Glomerular visceral epithelial cell (primary cell): ENCODE measurements at regions not wholly inside any gene's neighbourhood (a gene's known extent, or its start where the extent isn't known, plus 50 kb on each side); places are given as distances from the start of the nearest gene placed in this dataset.
"Not testable (repeated sequence)": the region's sequence is repeated elsewhere in the genome, so short reads cannot be mapped to it uniquely, and the experiment has no call there.

Experiments used
- DNase-seq: peaks from one replicate; pipeline ENCODE4 v3.0.0-alpha.2; 2016; ENCODE audit errors: extremely low spot score

DNA sequence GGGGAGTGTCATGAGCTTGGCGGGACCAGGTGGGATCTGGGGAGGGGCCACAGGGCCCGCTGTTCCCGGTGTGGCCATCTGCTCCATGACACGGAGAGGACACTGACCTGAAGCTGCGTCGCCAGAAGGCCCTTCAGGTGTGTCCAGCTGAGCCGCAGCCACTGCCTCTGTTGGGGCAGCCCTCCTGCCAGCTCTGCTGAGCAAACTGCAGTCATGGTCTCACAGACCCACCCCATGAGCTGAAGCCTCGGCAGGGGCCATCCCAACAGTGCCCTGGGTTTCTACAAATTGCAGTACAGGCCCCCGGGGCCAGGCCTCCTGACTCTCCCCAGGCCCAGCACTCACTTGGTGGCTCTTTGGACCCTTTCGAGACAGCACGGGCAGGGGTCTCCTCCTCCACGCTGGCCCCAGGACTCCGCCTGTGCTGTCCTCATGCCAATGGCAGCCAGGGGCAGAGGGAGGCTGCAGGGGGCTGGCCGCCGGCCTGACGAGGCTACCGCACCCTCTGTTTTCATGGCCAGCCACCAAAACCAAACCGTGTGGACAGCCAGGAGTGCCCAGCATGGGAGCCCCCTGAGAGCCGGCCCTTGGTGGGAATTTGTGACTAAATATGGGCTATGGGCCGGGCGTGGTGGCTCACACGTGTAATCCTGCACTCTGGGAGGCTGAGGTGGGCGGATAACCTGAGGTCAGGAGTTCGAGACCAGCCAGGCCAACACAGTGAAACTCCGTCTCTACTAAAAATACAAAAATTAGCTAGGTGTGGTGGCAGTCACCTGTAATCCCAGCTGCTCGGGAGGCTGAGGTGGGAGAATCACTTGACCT lies 175.2 kb upstream of the SALL3 start:
- DNase-seq = no peak

DNA sequence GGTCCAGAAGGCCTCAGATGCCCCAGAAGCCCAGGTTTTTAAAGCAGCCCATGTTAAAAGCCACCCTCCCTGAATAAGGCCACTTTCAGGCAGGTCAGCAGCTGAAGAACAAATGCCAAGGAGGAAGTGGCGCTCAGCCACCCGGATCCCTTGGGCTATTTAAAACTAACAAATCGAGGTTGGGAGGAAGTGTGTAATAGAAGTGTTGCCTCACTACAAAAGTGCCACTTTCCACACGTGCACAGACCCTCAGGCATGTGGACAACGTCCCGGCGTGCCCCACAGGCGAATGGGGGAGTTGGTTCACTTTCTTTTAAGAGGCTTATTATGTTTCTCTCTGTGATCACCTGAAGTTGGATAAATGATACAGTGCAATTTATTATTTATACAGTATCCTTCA lies 173.8 kb upstream of the SALL3 start:
- no peak for DNase-seq

DNA sequence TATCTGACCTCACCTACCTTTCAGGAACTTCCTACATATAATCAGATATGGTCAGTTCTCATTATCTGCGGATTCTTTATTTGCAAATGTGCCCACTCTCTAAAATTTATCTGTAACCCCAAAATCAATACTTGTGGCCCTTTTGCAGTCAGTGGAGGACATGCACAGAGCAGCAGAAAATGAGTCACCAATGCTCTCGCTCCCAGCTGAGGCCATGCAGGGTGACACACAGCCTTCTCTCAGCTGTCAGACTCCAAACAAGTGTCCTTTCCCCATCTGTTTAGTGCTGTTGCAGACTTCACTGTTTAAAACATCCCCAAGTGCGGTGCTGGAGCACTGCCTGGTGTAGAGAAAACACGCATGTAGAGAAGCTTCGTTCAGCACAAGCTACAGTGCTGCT lies 171.9 kb upstream of the SALL3 start:
- no peak for DNase-seq

GRCh38 chr18:78809845-78810244 lies 169.8 kb upstream of the SALL3 start:
- DNase-seq = no peak

GRCh38 chr18:78810706-78811105 lies 168.9 kb upstream of the SALL3 start:
- DNase-seq = no peak

DNA sequence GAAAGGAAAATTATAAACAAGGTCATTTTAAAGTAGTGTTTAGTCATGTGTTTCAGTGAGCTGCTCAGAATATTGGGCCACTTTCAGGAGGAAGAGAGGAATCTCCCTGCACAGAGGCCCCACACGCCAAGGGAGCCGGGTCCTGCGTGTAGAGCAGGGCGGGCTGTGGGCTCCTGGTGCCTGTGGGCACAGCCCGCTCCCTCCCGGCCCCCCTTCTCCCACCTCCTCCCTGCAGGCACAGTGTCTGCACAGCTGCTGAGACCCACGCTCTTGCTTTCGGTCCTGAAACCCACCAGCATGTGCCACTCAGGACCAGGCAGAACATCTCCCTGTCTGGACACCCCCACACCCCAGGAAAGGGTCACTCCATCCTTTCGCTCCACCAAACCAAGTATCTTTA lies 167.6 kb upstream of the SALL3 start:
- no peak for DNase-seq

DNA sequence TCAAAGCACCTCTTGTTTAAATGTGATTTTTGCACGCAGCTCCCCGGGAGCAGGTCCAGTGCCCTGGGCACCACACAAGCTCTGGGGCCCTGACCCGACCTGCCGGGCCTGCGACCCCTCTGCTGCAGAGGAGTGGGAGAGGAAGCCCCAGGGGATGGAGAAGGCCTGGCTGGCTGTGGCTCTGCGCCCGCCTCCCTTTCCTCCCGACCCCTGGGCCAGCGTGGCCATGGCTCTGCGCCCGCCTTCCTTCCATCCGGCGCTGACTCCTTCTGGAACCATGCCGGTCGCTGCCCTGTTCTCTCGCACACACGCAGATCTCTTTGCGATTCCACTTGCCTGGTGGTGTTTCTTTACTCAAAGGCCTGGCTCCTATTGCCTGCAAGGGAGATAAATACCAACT lies 166.5 kb upstream of the SALL3 start:
- DNase-seq = no peak

DNA sequence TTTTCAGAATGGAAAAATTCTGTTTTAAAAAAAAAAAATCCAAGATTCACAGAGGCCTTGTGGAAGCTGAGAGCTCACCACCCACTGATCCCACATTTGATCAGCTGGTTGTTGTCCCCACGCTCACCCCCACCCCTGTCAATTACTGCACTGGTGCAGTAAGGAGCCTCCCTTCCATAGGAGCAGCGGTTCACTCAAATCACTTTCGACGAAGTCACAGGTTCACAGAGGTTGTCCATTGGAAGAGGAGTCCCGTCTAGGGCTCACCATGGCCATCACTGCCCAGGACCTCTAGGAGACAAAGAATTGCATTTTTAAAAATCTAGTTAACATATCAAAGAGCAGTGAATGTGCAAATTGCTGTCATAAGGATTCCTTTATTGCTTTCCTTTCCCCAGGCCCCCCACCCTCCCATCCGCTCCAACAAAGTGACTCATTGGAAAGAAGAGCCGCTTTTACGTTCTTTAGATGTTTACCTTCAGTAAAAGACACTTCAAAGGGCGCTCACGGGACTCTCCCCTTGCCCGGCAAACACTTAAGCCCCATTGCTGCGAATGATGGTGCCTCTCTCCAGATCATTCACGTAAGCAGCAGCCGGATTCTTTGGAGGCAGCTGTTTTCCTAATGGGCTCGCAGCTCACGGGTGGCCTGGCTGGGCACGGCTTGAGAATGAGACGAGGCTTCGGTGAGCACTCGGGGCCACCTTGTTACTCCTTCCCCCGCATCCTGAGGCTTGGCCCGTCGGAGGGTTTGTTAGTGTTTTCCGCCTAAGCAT lies 165.5 kb upstream of the SALL3 start:
- no peak for DNase-seq

DNA sequence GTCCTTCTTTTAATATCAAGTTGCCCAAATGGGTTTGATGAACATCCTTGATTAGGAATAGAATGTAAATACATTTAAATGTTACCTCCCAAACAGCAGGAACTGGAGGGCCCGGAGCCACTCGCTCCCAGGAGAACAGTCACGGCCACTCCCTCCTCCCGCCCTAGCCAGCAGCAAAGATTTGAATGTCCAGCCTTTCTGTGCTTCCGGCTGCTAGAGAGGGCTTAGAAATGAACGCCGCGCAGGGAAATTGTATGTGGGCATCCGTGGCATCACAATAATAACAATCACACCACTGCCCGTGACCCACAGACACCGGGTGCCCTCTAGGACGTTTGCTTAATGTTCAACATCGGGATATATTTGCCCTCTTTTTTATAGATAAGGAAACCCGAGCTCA lies 164.9 kb upstream of the SALL3 start:
- no peak for DNase-seq

DNA sequence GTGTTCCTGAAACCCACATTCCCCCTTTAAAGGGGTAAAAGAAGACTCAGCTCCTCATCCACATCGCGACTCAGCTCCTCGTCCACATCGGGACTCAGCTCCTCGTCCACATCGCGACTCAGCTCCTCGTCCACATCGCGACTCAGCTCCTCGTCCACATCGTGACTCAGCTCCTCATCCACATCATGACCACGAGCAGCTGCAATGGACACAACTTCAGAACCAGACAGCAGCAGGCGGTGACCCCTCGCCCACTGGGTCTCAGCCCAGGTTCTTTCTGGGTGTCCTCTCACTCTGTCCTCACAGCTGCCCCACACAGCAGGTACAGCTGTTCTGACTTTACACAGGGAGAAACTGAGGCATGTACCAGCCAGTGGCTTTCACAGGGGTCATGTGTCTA lies 163.5 kb upstream of the SALL3 start:
- no peak for DNase-seq

- no peak for DNase-seq
Observed at GRCh38 chr18:78816916-78817315, 162.7 kb upstream of the SALL3 start.

DNA sequence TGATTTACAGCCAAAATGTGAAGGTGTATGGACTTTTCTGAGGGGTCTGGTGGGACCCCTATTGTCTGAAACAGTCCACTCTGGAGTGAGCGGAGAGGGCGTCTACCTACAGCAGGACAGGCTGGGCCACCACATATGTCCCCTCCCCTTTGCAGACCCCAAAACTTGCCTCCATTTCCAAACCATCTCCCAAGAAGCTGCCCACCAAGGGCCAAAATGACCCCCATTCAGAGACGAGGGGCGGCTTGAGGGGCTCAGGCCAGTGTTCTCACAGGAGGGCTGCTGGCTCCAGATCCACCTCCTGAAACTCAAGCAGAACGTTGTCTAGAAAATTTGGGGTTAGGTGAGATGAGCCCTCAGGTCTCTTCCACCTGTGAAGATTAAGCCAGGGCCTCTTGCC lies 161.1 kb upstream of the SALL3 start:
- DNase-seq = no peak

GRCh38 chr18:78818961-78819360 lies 160.7 kb upstream of the SALL3 start:
- DNase-seq = no peak

GRCh38 chr18:78820161-78820834 lies 159.3 kb upstream of the SALL3 start:
- no peak for DNase-seq

DNA sequence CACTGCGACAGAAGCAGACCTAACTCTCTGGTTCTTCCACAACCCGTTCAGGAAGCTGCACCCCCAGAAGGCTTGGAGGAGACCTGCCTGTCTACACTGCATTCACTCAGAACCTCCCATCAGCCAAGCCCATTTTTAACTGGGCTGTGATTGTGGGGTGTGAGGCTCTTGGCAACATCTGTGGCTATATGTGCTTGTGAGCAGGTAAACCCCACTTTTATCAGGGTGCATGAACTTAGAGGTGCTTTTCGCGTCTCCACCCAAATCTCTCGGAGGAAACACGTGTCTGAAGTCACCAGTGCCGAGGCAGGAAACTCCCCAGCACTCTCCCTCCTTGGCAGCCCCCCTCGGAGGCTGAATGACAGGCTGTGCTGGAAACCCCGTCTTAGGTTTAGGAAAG lies 158.2 kb upstream of the SALL3 start:
- no peak for DNase-seq

- no peak for DNase-seq
Observed at GRCh38 chr18:78822171-78822948, 157.3 kb upstream of the SALL3 start.

DNA sequence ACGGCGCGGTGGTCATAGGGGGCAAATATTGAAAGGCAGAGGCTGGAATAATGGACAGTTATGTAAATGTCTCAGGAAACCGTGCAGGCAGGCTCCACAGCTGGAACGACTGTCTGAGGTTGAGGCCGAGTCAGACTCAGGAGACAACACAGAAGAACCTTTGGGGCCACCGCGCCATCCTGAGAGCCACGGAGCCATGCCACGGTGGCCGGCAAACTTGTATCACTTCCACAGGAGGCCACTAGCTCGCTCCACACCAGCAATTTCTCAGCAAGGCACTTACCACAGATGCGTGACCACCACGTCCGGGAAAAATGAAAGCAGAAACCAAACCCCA lies 156.7 kb upstream of the SALL3 start:
- no peak for DNase-seq

DNA sequence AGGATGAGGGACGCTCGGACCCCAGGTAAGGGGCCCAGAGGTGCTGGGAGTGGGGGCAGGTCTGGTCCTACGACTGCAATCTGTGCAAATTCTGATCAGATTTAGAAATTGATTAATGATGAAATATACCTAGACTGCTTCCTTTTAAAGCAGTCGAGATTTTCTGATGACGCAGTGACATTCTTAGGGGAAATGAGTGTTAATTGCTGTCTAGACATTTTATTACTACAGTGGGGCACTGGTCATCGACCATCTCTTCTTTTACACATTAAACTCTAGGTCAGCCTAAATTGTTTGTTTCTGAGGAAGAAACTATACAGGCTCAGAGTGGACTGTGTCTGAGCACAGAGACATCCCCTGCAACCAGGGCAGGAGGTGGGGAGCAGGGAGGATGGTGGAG lies 154.4 kb upstream of the SALL3 start:
- no peak for DNase-seq

DNA sequence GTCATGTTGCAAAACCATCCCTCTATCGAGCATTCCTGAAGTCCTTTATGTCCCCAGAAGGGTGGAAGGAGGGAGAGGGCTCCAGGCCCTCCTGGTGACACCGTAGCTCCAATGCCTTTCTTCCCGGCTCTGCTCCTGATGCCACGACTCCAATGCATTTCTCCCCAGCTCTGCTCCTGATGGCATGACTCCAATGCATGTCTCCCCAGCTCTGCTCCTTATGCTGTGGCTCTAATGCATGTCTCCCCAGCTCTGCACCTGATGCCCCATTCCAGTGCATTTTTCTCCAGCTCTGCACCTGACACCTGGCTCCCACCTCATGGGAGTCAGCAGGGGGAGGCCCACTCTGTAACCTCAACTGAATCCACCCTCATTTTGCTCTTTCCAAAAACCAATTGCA lies 153.0 kb upstream of the SALL3 start:
- DNase-seq = no peak

- DNase-seq = no peak
Observed at GRCh38 chr18:78827141-78827540, 152.5 kb upstream of the SALL3 start.

DNA sequence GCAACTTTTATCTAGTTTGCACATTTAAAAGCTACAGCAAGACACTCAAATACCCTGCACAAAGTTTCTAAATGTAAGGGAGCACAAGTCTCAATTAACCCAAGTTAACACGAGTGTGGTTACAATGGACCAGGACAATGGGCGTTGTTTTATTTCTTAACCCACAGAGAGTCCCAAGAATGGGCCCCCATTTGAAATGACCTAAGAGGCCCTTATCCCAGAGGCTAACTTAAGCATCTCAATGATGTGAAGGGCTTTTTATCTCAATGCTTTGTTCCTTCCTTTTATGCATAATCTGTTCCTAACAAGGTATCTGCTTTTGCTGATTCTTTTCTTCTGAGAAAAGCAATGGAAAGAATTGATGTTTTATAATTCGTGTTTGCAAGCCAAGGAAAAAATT lies 151.5 kb upstream of the SALL3 start:
- DNase-seq = no peak

DNA sequence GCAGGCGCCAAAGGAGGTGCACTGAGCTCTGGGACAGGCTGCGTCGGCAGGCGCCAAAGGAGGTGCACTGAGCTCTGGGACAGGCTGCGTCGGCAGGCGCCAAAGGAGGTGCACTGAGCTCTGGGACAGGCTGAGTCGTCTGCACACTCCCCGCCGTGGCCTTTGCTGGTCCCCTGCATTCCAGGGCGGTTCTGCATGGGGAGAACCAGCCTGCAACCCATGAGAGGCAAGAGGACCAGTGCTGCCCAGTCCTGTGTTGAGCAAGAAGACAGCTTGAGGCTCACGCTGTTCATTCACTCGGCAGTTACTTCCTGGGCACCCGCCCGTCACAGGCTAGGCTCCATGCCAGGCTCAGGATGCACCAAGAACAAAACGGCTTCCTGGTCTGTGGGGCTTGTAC lies 150.6 kb upstream of the SALL3 start:
- DNase-seq = not testable (repeated sequence)
